ENCODE measurements at regions not wholly inside any gene's neighbourhood (a gene's known extent, or its start where the extent isn't known, plus 50 kb on each side); places are given as distances from the start of the nearest gene placed in this dataset.
A peak's percentile ranks its signal among the peaks of the same experiment; 100 is the strongest.
"Not testable (repeated sequence)": the region's sequence is repeated elsewhere in the genome, so short reads cannot be mapped to it uniquely, and the experiment has no call there.

GRCh38 chr7:12927635-12928434 is 240.4 kb downstream of the ARL4A start:
- Histone ChIP-seq H3K27ac (no peak overlapping the region), H3K9ac (ENCODE audit: insufficient read length) (no peak overlapping the region), H3K9me3 (ENCODE audit: low read depth, low read length) (no peaks in the 10 kb centered on the region), H3K4me3 (no peak overlapping the region), H3K36me3 (ENCODE audit: insufficient read depth, low read length) (no peaks in the 10 kb centered on the region)
- no peak for DNase-seq (ENCODE audit: low read depth, low spot score)
- TF ChIP-seq FOXP2 (optimal IDR thresholded peaks at IDR 0.05; ENCODE audit: control extremely low read depth, extremely low read length, insufficient read depth) (no peak), POLR2AphosphoS5 (IDR thresholded peaks at IDR 0.05; ENCODE audit: borderline replicate concordance, low read depth, low read length) (no peak), EZH2 (IDR thresholded peaks at IDR 0.05) (no peak)

GRCh38 chr7:12929476-12930140 is 242.2 kb downstream of the ARL4A start:
- TF ChIP-seq FOXP2 (optimal IDR thresholded peaks at IDR 0.05; ENCODE audit: control extremely low read depth, extremely low read length, insufficient read depth) (no peak), POLR2AphosphoS5 (IDR thresholded peaks at IDR 0.05; ENCODE audit: borderline replicate concordance, low read depth, low read length) (no peak), EZH2 (IDR thresholded peaks at IDR 0.05) (no peak)
- no peak overlapping the region for H3K27ac ChIP-seq

GRCh38 chr7:12930534-12930933 is 243.1 kb downstream of the ARL4A start:
- H3K9me3 ChIP-seq (ENCODE audit: low read depth, low read length): no peaks in the 10 kb centered on the region
- H3K4me3 ChIP-seq: no peak overlapping the region
- TF ChIP-seq EZH2 (IDR thresholded peaks at IDR 0.05) (no peak), POLR2AphosphoS5 (IDR thresholded peaks at IDR 0.05; ENCODE audit: borderline replicate concordance, low read depth, low read length) (no peak), FOXP2 (optimal IDR thresholded peaks at IDR 0.05; ENCODE audit: control extremely low read depth, extremely low read length, insufficient read depth) (no peak)
- no peak overlapping the region for H3K9ac ChIP-seq (ENCODE audit: insufficient read length)
- no peak overlapping the region for H3K27ac ChIP-seq
- no peaks in the 10 kb centered on the region for H3K36me3 ChIP-seq (ENCODE audit: insufficient read depth, low read length)
- DNase-seq (ENCODE audit: low read depth, low spot score): no peak

More at GRCh38 chr7:12929476-12930140, 242.2 kb downstream of the ARL4A start:
- Histone ChIP-seq H3K9me3 (ENCODE audit: low read depth, low read length) (no peaks in the 10 kb centered on the region), H3K36me3 (ENCODE audit: insufficient read depth, low read length) (no peaks in the 10 kb centered on the region), H3K4me3 (no peak overlapping the region), H3K9ac (ENCODE audit: insufficient read length) (no peak overlapping the region)
- DNase-seq (ENCODE audit: low read depth, low spot score): no peak

GRCh38 chr7:12931465-12931864 is 244.0 kb downstream of the ARL4A start:
- not testable (repeated sequence) for H3K9me3 ChIP-seq (ENCODE audit: low read depth, low read length); DNase-seq (ENCODE audit: low read depth, low spot score); H3K27ac ChIP-seq; H3K4me3 ChIP-seq; H3K9ac ChIP-seq (ENCODE audit: insufficient read length); H3K36me3 ChIP-seq (ENCODE audit: insufficient read depth, low read length)

GRCh38 chr7:12939694-12940093 is 252.3 kb downstream of the ARL4A start:
- Histone ChIP-seq H3K4me3 (no peak overlapping the region), H3K36me3 (ENCODE audit: insufficient read depth, low read length) (no peaks in the 10 kb centered on the region), H3K27ac (no peak overlapping the region), H3K9me3 (ENCODE audit: low read depth, low read length) (no peaks in the 10 kb centered on the region), H3K9ac (ENCODE audit: insufficient read length) (no peak overlapping the region)
- no peak for DNase-seq (ENCODE audit: low read depth, low spot score)
- TF ChIP-seq EZH2 (IDR thresholded peaks at IDR 0.05): no peak

GRCh38 chr7:12941512-12941911 is 254.1 kb downstream of the ARL4A start:
- H3K27ac ChIP-seq: no peak overlapping the region
- DNase-seq (ENCODE audit: low read depth, low spot score): no peak
- H3K9me3 ChIP-seq (ENCODE audit: low read depth, low read length): no peaks in the 10 kb centered on the region
- no peaks in the 10 kb centered on the region for H3K36me3 ChIP-seq (ENCODE audit: insufficient read depth, low read length)
- no peak overlapping the region for H3K4me3 ChIP-seq
- no peak overlapping the region for H3K9ac ChIP-seq (ENCODE audit: insufficient read length)
- TF ChIP-seq EZH2 (IDR thresholded peaks at IDR 0.05) (no peak), POLR2AphosphoS5 (IDR thresholded peaks at IDR 0.05; ENCODE audit: borderline replicate concordance, low read depth, low read length) (no peak)

GRCh38 chr7:12942609-12943008 is 255.2 kb downstream of the ARL4A start:
- DNase-seq (ENCODE audit: low read depth, low spot score): no peak
- no peak for TF ChIP-seq FOXP2 (optimal IDR thresholded peaks at IDR 0.05; ENCODE audit: control extremely low read depth, extremely low read length, insufficient read depth)
- no peak for TF ChIP-seq POLR2AphosphoS5 (IDR thresholded peaks at IDR 0.05; ENCODE audit: borderline replicate concordance, low read depth, low read length)
- TF ChIP-seq EZH2 (IDR thresholded peaks at IDR 0.05): no peak

GRCh38 chr7:12943781-12944180 is 256.3 kb downstream of the ARL4A start:
- TF ChIP-seq POLR2AphosphoS5 (IDR thresholded peaks at IDR 0.05; ENCODE audit: borderline replicate concordance, low read depth, low read length) (no peak), EZH2 (IDR thresholded peaks at IDR 0.05) (no peak), FOXP2 (optimal IDR thresholded peaks at IDR 0.05; ENCODE audit: control extremely low read depth, extremely low read length, insufficient read depth) (no peak)
- DNase-seq (ENCODE audit: low read depth, low spot score): no peak
- Histone ChIP-seq H3K27ac (no peak overlapping the region), H3K4me3 (no peak overlapping the region), H3K36me3 (ENCODE audit: insufficient read depth, low read length) (no peaks in the 10 kb centered on the region), H3K9me3 (ENCODE audit: low read depth, low read length) (no peaks in the 10 kb centered on the region), H3K9ac (ENCODE audit: insufficient read length) (no peak overlapping the region)

More at GRCh38 chr7:12942609-12943008, 255.2 kb downstream of the ARL4A start:
- Histone ChIP-seq H3K9me3 (ENCODE audit: low read depth, low read length) (no peaks in the 10 kb centered on the region), H3K36me3 (ENCODE audit: insufficient read depth, low read length) (no peaks in the 10 kb centered on the region), H3K4me3 (no peak overlapping the region), H3K9ac (ENCODE audit: insufficient read length) (no peak overlapping the region), H3K27ac (no peak overlapping the region)

GRCh38 chr7:12945901-12946300 is 258.5 kb downstream of the ARL4A start:
- Histone ChIP-seq H3K4me3 (peak overlapping the region; percentile 12; the same call in 1 of the 2 replicates), H3K9me3 (ENCODE audit: low read depth, low read length) (no peaks in the 10 kb centered on the region), H3K9ac (ENCODE audit: insufficient read length) (no peak overlapping the region), H3K36me3 (ENCODE audit: insufficient read depth, low read length) (no peaks in the 10 kb centered on the region), H3K27ac (peak overlapping the region; percentile 25; the same call in 1 of the 2 replicates)
- TF ChIP-seq POLR2AphosphoS5 (IDR thresholded peaks at IDR 0.05; ENCODE audit: borderline replicate concordance, low read depth, low read length): no peak
- TF ChIP-seq FOXP2 (optimal IDR thresholded peaks at IDR 0.05; ENCODE audit: control extremely low read depth, extremely low read length, insufficient read depth): no peak
- TF ChIP-seq EZH2 (IDR thresholded peaks at IDR 0.05): no peak
- no peak for DNase-seq (ENCODE audit: low read depth, low spot score)
